Amygdala (tissue), 56 donors: ENCODE measurements at regions not wholly inside any gene's neighbourhood (a gene's known extent, or its start where the extent isn't known, plus 50 kb on each side); places are given as distances from the start of the nearest gene placed in this dataset.

ENCODE experiments used
- DNase-seq, 56 donors: peaks; one replicate each; lab custom pipeline; 2025; lab: John Stamatoyannopoulos, UW

GRCh38 chr4:38495446-38495845, 168.6 kb upstream of the KLF3 start:
- DNase-seq: no peak

- no peak for DNase-seq
Observed at GRCh38 chr4:38497121-38497520, 166.9 kb upstream of the KLF3 start.

- no peak for DNase-seq
Observed at GRCh38 chr4:38499101-38499500, 164.9 kb upstream of the KLF3 start.

DNA sequence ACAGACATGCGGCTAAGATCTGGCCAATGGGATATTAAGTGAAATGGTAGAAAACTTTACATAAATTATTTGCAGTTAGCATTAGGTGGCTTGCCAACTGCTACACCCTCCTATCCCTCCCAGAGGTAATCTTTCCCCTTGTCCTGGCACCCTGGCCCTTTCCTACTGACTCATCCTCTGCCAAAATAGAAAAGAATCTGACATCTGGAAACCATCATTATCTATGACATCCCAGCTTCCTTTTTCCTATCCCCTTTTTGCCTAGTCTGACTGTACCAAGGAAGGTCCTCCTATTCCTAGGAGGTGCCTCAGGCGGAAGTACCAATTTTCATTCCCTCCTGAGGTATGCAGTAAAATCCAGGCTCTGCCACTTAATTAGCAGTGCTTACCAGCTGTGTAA, 163.6 kb upstream of the KLF3 start:
- DNase-seq: no peak

GRCh38 chr4:38501698-38502097, 162.3 kb upstream of the KLF3 start:
- DNase-seq: no peak

GRCh38 chr4:38503689-38504395, 160.2 kb upstream of the KLF3 start:
- DNase-seq: no peak

DNA sequence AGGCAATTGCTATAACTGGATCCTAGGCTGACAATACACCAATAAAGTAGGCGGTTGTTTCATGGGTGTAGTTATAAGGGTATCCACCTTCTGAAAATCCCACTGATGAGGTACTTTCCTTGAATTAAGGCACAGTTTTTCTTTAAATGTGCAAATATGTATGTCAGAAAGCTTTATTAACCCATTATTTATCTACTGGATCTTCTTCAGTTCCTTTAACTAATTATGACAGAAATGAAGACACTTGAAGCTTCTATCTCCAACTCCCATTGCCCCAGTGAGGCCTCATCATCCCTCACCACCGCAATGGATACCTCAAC, 159.6 kb upstream of the KLF3 start:
- no peak for DNase-seq

- DNase-seq: no peak
Observed at GRCh38 chr4:38509551-38509950, 154.4 kb upstream of the KLF3 start.

DNA sequence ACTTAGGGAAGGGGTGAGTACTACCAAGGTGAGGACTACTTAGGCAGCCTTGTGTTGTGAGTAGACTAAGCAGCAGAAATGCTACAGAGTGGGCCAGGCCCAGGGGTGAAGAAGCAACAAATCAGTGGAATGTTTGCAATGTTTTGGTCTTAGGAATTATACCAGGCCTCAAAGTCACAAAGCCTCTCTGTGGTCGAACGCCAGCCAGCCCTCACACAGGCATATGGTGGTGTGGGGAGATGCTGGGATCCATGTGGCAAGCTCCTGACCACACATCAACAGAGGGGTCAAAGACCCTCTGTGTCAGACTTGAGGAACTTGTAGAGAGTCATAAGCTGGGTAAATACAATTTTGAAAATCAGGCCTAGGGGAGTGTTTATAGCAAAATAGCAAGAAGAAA, 153.8 kb upstream of the KLF3 start:
- no peak for DNase-seq

- no peak for DNase-seq
Observed at GRCh38 chr4:38511702-38512101, 152.3 kb upstream of the KLF3 start.

DNA sequence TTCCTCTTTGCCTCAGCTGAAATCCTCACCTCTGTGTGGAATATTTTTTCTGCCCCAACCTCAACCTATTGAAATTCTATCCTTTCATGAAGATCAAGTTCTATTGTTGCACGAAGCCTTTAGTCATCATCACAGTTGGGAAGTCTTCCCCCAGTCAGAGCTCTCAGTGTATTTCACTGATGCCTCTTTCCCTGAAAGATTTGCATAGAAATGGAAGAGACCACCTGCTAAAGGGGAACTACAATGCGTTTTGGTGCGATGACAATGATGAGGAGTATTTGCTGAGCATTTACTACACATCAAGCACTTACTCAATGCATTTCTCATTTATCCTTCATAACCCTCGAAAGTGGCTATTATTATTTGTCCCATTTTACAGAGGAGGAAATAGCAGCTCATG, 151.2 kb upstream of the KLF3 start:
- DNase-seq: no peak

GRCh38 chr4:38514465-38515146, 149.4 kb upstream of the KLF3 start:
- no peak for DNase-seq

- no peak for DNase-seq
Observed at GRCh38 chr4:38516190-38516589, 147.8 kb upstream of the KLF3 start.

- DNase-seq: peak in 4 of 56 donors; percentile 2 to 39 (median 17)
Observed at GRCh38 chr4:38519666-38520065, 144.3 kb upstream of the KLF3 start.

DNA sequence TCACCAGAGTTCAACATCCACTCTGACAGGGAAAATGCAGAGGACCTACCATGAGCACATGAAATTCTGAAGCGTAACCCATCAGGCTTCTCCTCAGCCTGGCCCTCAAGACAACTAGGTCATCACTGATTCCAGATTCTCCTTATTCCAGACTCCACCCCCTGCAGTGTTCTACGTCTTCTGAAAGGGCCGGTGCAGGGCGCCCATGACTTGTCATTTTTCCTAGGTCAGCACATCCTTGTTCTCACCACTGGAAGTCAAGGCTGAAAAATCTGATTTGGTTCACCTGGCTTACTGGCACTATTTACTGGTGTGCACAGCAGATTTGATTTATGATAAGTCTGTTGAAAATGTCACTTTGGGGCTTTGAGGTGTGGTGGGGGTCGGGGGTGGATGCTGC, 140.9 kb upstream of the KLF3 start:
- DNase-seq: no peak

- peak in 1 of 56 donors; percentile 1 for DNase-seq
Observed at GRCh38 chr4:38523524-38524448, 140.2 kb upstream of the KLF3 start.

DNA sequence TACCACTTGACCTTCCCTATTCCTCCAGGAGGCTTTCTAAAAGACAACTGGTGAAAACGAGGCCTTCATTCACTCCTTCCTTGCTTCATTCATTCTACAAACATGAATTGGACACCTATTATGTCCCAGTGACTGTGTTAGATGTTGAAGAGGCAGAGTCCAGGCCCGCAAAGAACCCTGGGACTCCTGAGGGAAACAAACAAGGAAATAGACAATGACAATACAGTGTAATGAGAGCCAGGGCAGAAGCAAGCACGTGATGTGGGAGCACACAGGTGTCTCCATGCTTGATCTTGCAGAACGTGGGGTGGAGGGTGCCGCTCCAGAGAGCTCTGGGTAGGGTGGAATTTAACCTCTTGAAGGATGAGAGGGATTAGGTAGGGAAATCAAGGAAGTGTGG, 137.6 kb upstream of the KLF3 start:
- no peak for DNase-seq

- DNase-seq: peak in 8 of 56 donors; percentile 10 to 35 (median 12)
Observed at GRCh38 chr4:38529189-38530115, 134.5 kb upstream of the KLF3 start.

- no peak for DNase-seq
Observed at GRCh38 chr4:38530486-38530885, 133.5 kb upstream of the KLF3 start.

GRCh38 chr4:38531141-38531727, 132.8 kb upstream of the KLF3 start:
- peak in 8 of 56 donors; percentile 3 to 32 (median 12) for DNase-seq
